Aorta (tissue), 5 donors: ENCODE measurements at regions not wholly inside any gene's neighbourhood (a gene's known extent, or its start where the extent isn't known, plus 50 kb on each side); places are given as distances from the start of the nearest gene placed in this dataset.

Source experiments
- ATAC-seq: fragments of 200-7000 bp; cut with Tn5 transposase; one replicate; pipeline ENCODE4 v1.9.1; 2022; ENCODE audit warnings: moderate library complexity; ENCODE audit not compliant: low FRiP score
- DNase-seq, 2 donors: peaks; one replicate each; pipeline ENCODE4 v3.0.0-alpha.2; 2020
- H3K27ac ChIP-seq, 2 donors: one replicate each; pipeline ENCODE4 v1.5.1; 2013; ENCODE audit warnings: low read length in 2 of 2, mild to moderate bottlenecking in 2 of 2, moderate library complexity in 2 of 2, control low read depth in 1 of 2, inconsistent platforms in 1 of 2, low read depth in 1 of 2
- H3K27me3 ChIP-seq, 2 donors: one replicate each; pipeline ENCODE4 v1.6.1; 2013; ENCODE audit warnings: control low read depth in 1 of 2, low read length in 1 of 2, mild to moderate bottlenecking in 1 of 2, moderate library complexity in 1 of 2; ENCODE audit not compliant: insufficient read depth in 2 of 2, control insufficient read depth in 1 of 2
- H3K36me3 ChIP-seq, 2 donors: one replicate each; pipeline ENCODE4 v1.6.1; 2013; ENCODE audit warnings: control low read depth in 1 of 2, low read length in 1 of 2, mild to moderate bottlenecking in 1 of 2; ENCODE audit not compliant: insufficient read depth in 2 of 2, control insufficient read depth in 1 of 2
- H3K4me1 ChIP-seq, 2 donors: one replicate each; pipeline ENCODE4 v1.6.1; 2013; ENCODE audit warnings: low read length in 2 of 2, control low read depth in 1 of 2, mild to moderate bottlenecking in 1 of 2, moderate library complexity in 1 of 2; ENCODE audit not compliant: insufficient read depth in 2 of 2, control insufficient read depth in 1 of 2
- H3K4me3 ChIP-seq, 2 donors: one replicate each; pipeline ENCODE4 v1.5.1; 2013; ENCODE audit warnings: low read length in 2 of 2, control low read depth in 1 of 2, mild to moderate bottlenecking in 1 of 2
- H3K9me3 ChIP-seq: one replicate; pipeline ENCODE4 v1.6.1; 2013; ENCODE audit warnings: mild to moderate bottlenecking, low read length; ENCODE audit not compliant: control insufficient read depth
- WGBS, 2 donors: extraction: QIAGEN DNeasy Blood & Tissue Kit; methylation state at CpG; one replicate each; pipeline ENCODE4 v1.1.7; 2013; 5-methylcytosine and 5-hydroxymethylcytosine counted together
- intact Hi-C, 2 donors: fragments of 100-400 bp; cut with DNase I; formaldehyde crosslinking; loops; one replicate each; pipeline versions ENCODE4 v1.14.2 to v1.15.0; 2022
- donor health status: healthy with polysubstance abuse.
- donor health status: Bipolar disorder and iron deficiency.
- donor health status: DM: no; HTN: no; CAD: no.
- donor health status: DM: no; HTN: no; CAD: no.
- donor health status: DM: yes; HTN: yes; CAD: no.

GRCh38 chr5:179438011-179438441, 92.8 kb upstream of the ADAMTS2 start:
- no peak for ATAC-seq
- H3K36me3 ChIP-seq, result no peaks in the 10 kb centered on the region
- H3K9me3 ChIP-seq, result peaks cover under 1% of the 10 kb centered on the region
- H3K4me3 ChIP-seq, result no peak overlapping the region
- WGBS, 2 donors, result 15 to 28% methylated on average over 12 to 15 of the region's 15 CpGs
- H3K27ac ChIP-seq, result no peak overlapping the region
- intact Hi-C loops, result no loop called here
- no peaks in the 10 kb centered on the region for H3K4me1 ChIP-seq
- DNase-seq, result peak in 1 of 2 donors; percentile 65
- no peaks in the 10 kb centered on the region for H3K27me3 ChIP-seq

- ATAC-seq, result no peak
- 67 to 69% methylated on average over 23 of the region's 23 CpGs for WGBS, 2 donors
- H3K4me1 ChIP-seq, result no peaks in the 10 kb centered on the region
These were observed 92.2 kb upstream of the ADAMTS2 start for GRCh38 chr5:179437341-179438001.

GRCh38 chr5:179436321-179437122, 91.3 kb upstream of the ADAMTS2 start:
- Histone ChIP-seq H3K4me1 (no peaks in the 10 kb centered on the region), H3K27ac (no peak overlapping the region), H3K9me3 (peaks cover 1% of the 10 kb centered on the region), H3K4me3 (no peak overlapping the region), H3K27me3 (no peaks in the 10 kb centered on the region), H3K36me3 (no peaks in the 10 kb centered on the region)
- intact Hi-C loops, result no loop called here
- DNase-seq (peak in 1 of 2 donors; percentile 64), ATAC-seq (no peak)
- WGBS, 2 donors, result 76 to 84% methylated on average over 24 of the region's 24 CpGs

More at GRCh38 chr5:179437341-179438001, 92.2 kb upstream of the ADAMTS2 start:
- no peak overlapping the region for H3K4me3 ChIP-seq
- no peaks in the 10 kb centered on the region for H3K27me3 ChIP-seq
- peaks cover 1% of the 10 kb centered on the region for H3K9me3 ChIP-seq
- intact Hi-C loops, result no loop called here
- H3K27ac ChIP-seq, result no peak overlapping the region
- DNase-seq, result peak in 1 of 2 donors; percentile 69
- H3K36me3 ChIP-seq, result no peaks in the 10 kb centered on the region

- H3K27me3 ChIP-seq, result no peaks in the 10 kb centered on the region
- no peaks in the 10 kb centered on the region for H3K4me1 ChIP-seq
- intact Hi-C loops, result no loop called here
- peaks cover 1% of the 10 kb centered on the region for H3K9me3 ChIP-seq
- no peaks in the 10 kb centered on the region for H3K36me3 ChIP-seq
- H3K27ac ChIP-seq, result no peak overlapping the region
- ATAC-seq, result no peak
- no peak overlapping the region for H3K4me3 ChIP-seq
- DNase-seq, result peak in 1 of 2 donors; percentile 63
- WGBS, 2 donors, result 74 to 84% methylated on average over 12 of the region's 12 CpGs
These were observed 90.6 kb upstream of the ADAMTS2 start for GRCh38 chr5:179435731-179436315.

GRCh38 chr5:179435181-179435580, 89.9 kb upstream of the ADAMTS2 start:
- Histone ChIP-seq H3K36me3 (no peaks in the 10 kb centered on the region), H3K4me3 (no peak overlapping the region), H3K9me3 (peaks cover 1% of the 10 kb centered on the region), H3K27me3 (no peaks in the 10 kb centered on the region), H3K27ac (no peak overlapping the region), H3K4me1 (no peaks in the 10 kb centered on the region)
- intact Hi-C loops, result no loop called here
- WGBS, 2 donors, result 74 to 83% methylated on average over 4 of the region's 4 CpGs
- no peak for ATAC-seq
- peak in 1 of 2 donors; percentile 21 for DNase-seq

GRCh38 chr5:179432547-179432946, 87.3 kb upstream of the ADAMTS2 start:
- intact Hi-C loops, result no loop called here
- ATAC-seq (no peak), DNase-seq (peak in 1 of 2 donors; percentile 37)
- Histone ChIP-seq H3K36me3 (no peaks in the 10 kb centered on the region), H3K4me1 (no peaks in the 10 kb centered on the region), H3K27me3 (no peaks in the 10 kb centered on the region), H3K4me3 (no peak overlapping the region), H3K9me3 (peaks cover 1% of the 10 kb centered on the region), H3K27ac (no peak overlapping the region)
- WGBS, 2 donors, result 75 to 81% methylated on average over 7 of the region's 7 CpGs

GRCh38 chr5:179431221-179431824, 86.1 kb upstream of the ADAMTS2 start:
- WGBS, 2 donors, result 88 to 90% methylated on average over 6 of the region's 6 CpGs
- no peak for ATAC-seq
- Histone ChIP-seq H3K36me3 (no peaks in the 10 kb centered on the region), H3K4me3 (no peak overlapping the region), H3K9me3 (peaks cover 1% of the 10 kb centered on the region), H3K4me1 (no peaks in the 10 kb centered on the region), H3K27ac (no peak overlapping the region), H3K27me3 (no peaks in the 10 kb centered on the region)
- intact Hi-C loops, result no loop called here
- DNase-seq, result peak in 1 of 2 donors; percentile 21

GRCh38 chr5:179430193-179431175, 85.2 kb upstream of the ADAMTS2 start:
- no peak for ATAC-seq
- intact Hi-C loops, result no loop called here
- Histone ChIP-seq H3K4me3 (no peak overlapping the region), H3K27ac (no peak overlapping the region), H3K27me3 (no peaks in the 10 kb centered on the region), H3K9me3 (peaks cover 1% of the 10 kb centered on the region), H3K36me3 (no peaks in the 10 kb centered on the region), H3K4me1 (no peaks in the 10 kb centered on the region)
- WGBS, 2 donors, result 88 to 91% methylated on average over 22 of the region's 22 CpGs
- peak in 1 of 2 donors; percentile 39 for DNase-seq
